ENCODE measurements at regions not wholly inside any gene's neighbourhood (a gene's known extent, or its start where the extent isn't known, plus 50 kb on each side); places are given as distances from the start of the nearest gene placed in this dataset.

- TF ChIP-seq CTCF (IDR thresholded peaks at IDR 0.05) (no peak), POLR2A (IDR thresholded peaks at IDR 0.05) (no peak)
Measured at GRCh38 chr9:119834064-119834620, 464.9 kb upstream of the BRINP1 start.

Data from lower leg skin (tissue), 3 donors.